IgD-negative memory B cell (primary cell): ENCODE measurements at regions not wholly inside any gene's neighbourhood (a gene's known extent, or its start where the extent isn't known, plus 50 kb on each side); places are given as distances from the start of the nearest gene placed in this dataset.

Experiments used
- H3K27ac Mint-ChIP-seq, 3 donors: one replicate each; pipeline ENCODE4 v1.8.0; 2020 to 2022; ENCODE audit warnings: mild to moderate bottlenecking in 3 of 3, mixed read lengths in 3 of 3, moderate library complexity in 1 of 3
- H3K27me3 Mint-ChIP-seq: one replicate; pipeline ENCODE4 v1.8.0; 2021; ENCODE audit warnings: mixed read lengths
- H3K36me3 Mint-ChIP-seq: one replicate; pipeline ENCODE4 v1.8.0; 2020; ENCODE audit warnings: mild to moderate bottlenecking, mixed read lengths
- H3K4me1 Mint-ChIP-seq, 3 donors: one replicate each; pipeline ENCODE4 v1.8.0; 2020 to 2022; ENCODE audit warnings: mixed read lengths in 3 of 3, mild to moderate bottlenecking in 1 of 3
- H3K4me3 Mint-ChIP-seq, 4 donors: one replicate each; pipeline ENCODE4 v1.8.0; 2020 to 2022; ENCODE audit warnings: mild to moderate bottlenecking in 4 of 4, mixed read lengths in 4 of 4, moderate library complexity in 3 of 4
- H3K9me3 Mint-ChIP-seq, 3 donors: one replicate each; pipeline ENCODE4 v1.8.0; 2020 to 2021; ENCODE audit warnings: mixed read lengths in 3 of 3, mild to moderate bottlenecking in 1 of 3

DNA sequence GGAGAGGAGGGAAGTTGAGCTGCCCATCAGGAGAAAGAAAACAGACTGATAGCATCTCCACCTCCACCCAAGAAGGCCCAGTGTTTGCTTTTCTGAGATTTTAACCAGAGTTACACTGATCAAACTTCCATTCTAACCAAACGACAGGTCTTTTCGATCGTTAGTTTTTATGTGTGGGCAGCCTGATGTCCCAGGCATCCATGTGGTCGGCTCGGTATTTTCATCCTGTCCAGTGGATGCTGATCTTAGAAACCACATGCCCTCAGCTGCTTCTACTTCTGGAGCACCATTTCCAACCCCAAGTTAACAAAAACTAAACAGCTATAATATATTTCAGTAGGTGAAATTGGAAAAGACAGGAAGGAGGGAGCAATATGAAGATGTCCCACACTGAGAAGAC, 536.8 kb upstream of the JAG1 start:
- Mint-ChIP-seq H3K4me3 (no peak overlapping the region), H3K4me1 (no peaks in the 10 kb centered on the region), H3K36me3 (no peaks in the 10 kb centered on the region), H3K27me3 (no peaks in the 10 kb centered on the region), H3K27ac (no peak overlapping the region), H3K9me3 (peaks cover 0 to 4% (median 4%) of the 10 kb centered on the region in 3 donors)

GRCh38 chr20:11212272-11212671, 538.5 kb upstream of the JAG1 start:
- Mint-ChIP-seq H3K36me3 (no peaks in the 10 kb centered on the region), H3K4me3 (no peak overlapping the region), H3K9me3 (peaks cover 0 to 4% (median 4%) of the 10 kb centered on the region in 3 donors), H3K27ac (no peak overlapping the region), H3K4me1 (no peaks in the 10 kb centered on the region), H3K27me3 (no peaks in the 10 kb centered on the region)

- no peaks in the 10 kb centered on the region for H3K4me1 Mint-ChIP-seq
- H3K36me3 Mint-ChIP-seq, result no peaks in the 10 kb centered on the region
- H3K4me3 Mint-ChIP-seq, result no peak overlapping the region
- no peak overlapping the region for H3K27ac Mint-ChIP-seq
- H3K27me3 Mint-ChIP-seq, result no peaks in the 10 kb centered on the region
- H3K9me3 Mint-ChIP-seq, result peaks cover 0 to 4% (median 4%) of the 10 kb centered on the region in 3 donors
These were observed 539.1 kb upstream of the JAG1 start for GRCh38 chr20:11212902-11213301.

DNA sequence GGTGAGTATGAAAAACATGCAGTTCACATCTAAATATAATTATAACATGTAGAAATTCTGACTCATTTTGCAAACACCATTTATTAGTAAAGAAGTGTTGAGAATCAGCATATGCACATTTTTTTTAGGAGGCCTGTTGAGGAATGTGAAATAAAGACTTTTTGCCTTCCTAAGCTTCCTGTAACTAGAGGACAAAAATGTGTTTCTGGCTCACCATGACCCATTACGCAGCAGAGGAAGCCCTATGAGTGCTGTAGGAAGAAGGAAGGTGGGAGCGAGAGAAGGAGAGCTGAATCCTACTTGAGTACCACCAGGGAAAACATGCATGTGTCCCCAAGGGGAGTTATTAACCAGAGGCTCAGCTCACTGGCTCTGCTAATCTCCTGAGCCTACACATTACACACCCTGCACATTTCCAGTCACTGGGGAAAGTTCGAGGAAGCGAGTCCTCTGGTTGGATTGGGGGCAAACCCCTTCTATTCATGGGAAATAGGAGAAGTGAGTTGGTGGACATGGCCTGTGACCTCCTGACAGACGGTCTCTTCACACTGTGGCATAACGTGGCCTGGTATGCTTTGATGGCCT, 540.5 kb upstream of the JAG1 start:
- Mint-ChIP-seq H3K4me3 (no peak overlapping the region), H3K36me3 (no peaks in the 10 kb centered on the region), H3K27ac (no peak overlapping the region)

DNA sequence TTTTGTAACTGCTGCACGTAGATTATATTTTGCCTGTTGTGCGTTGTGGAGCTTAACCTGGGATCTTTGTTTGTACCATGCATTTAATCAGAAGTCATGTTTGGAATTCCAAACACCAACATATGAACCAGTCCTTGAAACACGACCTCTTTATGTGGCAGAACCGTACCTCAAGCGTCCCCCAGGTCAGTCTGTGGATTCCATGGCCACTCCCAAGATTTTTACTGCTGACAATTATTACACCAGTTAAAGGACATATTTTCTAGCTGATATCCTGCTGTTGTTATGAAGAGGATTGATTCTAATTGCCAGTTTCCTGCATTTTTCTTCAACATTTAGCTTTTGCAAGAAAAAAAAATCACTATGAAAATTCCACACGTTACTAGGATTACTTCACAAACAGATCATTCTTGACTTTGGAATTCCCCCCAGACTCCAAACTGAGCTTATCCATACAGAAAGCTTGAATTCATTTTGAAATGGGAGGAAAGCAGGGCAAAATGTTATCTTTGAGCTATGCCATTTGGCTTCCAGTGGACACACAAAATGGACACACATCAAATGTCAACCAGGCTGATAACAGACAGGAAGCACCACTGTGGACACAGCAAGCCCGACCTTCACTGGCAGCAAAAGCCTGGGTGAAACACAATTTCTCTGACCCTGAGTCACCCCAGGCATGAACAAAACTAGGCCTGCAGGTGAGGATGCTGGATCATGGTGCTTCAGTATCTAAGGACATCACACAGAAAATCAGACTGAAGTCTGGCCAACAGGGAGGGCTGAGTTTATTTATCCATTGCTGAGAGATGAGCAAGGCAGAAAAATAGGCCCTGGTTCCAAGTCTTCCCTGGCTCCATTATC, 542.9 kb upstream of the JAG1 start:
- Mint-ChIP-seq H3K4me1 (no peaks in the 10 kb centered on the region), H3K4me3 (no peak overlapping the region), H3K27me3 (no peaks in the 10 kb centered on the region), H3K27ac (no peak overlapping the region), H3K9me3 (peaks cover 0 to 4% (median 1%) of the 10 kb centered on the region in 3 donors), H3K36me3 (no peaks in the 10 kb centered on the region)

More for the DNA sequence above, 540.5 kb upstream of the JAG1 start:
- Mint-ChIP-seq H3K27me3 (no peaks in the 10 kb centered on the region), H3K9me3 (peaks cover 0 to 4% (median 4%) of the 10 kb centered on the region in 3 donors), H3K4me1 (no peaks in the 10 kb centered on the region)

DNA sequence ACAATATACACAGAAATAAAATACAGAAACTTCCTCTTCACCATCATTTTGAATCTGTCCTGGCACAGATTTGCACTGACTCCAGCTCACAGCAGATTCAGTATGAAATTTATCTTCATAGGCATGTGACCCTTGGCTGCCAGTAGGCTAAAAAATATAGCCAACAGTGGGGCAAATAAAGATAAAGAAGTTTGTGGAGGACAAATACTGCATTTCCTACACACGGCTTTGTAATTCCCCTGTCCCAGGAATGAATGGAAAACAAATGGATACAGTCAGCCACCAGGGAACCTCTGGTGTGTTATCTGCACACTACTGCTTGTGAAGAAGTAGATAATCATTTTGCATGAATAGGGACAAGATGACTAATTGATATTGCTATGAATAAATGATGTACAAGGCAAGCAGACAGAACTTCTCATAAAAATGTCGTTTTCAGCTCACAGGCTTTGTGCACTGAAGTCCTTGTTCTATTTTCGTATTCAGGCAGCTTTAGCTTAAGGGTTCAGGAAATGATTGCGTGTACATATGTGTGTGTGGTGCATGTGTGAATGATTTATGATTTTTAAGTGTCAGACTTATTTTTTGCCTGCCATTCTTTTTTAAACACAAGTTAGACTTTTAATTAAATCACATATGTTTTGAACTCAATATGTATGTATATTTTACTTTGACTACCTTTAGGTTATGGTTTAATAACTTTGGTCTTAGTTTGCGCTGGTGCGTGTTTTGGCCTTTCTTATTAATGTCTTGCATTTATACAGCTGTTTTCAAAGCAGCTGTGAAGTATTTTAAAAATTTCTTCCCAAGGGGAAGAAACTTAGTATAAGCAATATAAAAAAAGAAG, 543.8 kb upstream of the JAG1 start:
- Mint-ChIP-seq H3K36me3 (no peaks in the 10 kb centered on the region), H3K27ac (no peak overlapping the region), H3K9me3 (peaks cover 0 to 4% (median 1%) of the 10 kb centered on the region in 3 donors), H3K4me1 (no peaks in the 10 kb centered on the region), H3K4me3 (no peak overlapping the region), H3K27me3 (no peaks in the 10 kb centered on the region)

DNA sequence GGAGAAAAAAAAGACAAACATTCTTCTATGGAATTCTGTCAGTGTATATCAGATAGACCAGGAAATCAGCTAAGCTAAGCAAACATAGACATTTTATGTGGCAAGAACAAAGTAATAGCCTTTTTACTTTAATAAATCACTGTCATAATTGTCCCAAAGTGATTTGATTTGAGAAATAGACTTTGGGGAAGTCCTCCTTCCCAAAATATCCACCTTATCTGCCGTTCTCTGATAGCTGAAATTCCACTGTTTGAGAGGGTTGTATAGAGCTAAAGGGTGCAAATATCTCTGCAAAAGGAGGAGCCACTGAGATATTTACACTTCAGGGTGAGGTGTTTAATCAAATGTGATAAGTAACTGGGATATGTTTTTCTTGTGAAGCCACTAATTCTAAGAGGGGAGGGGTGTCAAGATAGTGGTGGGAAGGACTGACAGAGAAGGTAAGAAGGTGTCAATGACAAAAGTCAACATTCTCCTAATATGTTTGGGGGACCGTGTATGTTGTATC, 544.4 kb upstream of the JAG1 start:
- Mint-ChIP-seq H3K27ac (no peak overlapping the region), H3K27me3 (no peaks in the 10 kb centered on the region), H3K4me1 (no peaks in the 10 kb centered on the region), H3K36me3 (no peaks in the 10 kb centered on the region), H3K4me3 (no peak overlapping the region), H3K9me3 (peaks cover 0 to 4% (median 1%) of the 10 kb centered on the region in 3 donors)

GRCh38 chr20:11219192-11219591, 545.4 kb upstream of the JAG1 start:
- no peak overlapping the region for H3K27ac Mint-ChIP-seq
- H3K9me3 Mint-ChIP-seq, result peaks cover 0 to 4% (median 1%) of the 10 kb centered on the region in 3 donors
- H3K27me3 Mint-ChIP-seq, result no peaks in the 10 kb centered on the region
- no peak overlapping the region for H3K4me3 Mint-ChIP-seq
- no peaks in the 10 kb centered on the region for H3K36me3 Mint-ChIP-seq
- no peaks in the 10 kb centered on the region for H3K4me1 Mint-ChIP-seq

DNA sequence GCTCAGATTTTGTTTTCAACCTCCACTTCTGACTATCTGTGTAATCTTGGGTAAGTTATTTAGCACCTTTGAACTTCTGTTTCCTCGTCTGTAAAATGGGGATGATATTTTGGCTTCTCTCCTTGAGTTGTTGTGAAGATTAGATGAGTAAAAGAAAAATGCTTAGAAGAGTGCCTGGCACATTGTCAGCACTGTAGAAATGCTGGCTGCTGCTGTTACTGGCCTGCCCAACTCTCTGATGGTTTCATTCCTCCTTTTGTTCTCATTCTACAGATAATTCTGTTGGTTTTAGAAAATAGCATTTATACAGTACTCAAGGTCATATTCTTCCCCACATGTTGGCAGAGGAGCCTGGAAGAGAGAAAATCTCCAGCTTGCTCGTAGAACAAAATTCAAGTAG, 547.2 kb upstream of the JAG1 start:
- Mint-ChIP-seq H3K4me3 (no peak overlapping the region), H3K27me3 (no peaks in the 10 kb centered on the region), H3K9me3 (peaks cover 0 to 2% (median 1%) of the 10 kb centered on the region in 3 donors), H3K27ac (no peak overlapping the region), H3K36me3 (no peaks in the 10 kb centered on the region), H3K4me1 (no peaks in the 10 kb centered on the region)

DNA sequence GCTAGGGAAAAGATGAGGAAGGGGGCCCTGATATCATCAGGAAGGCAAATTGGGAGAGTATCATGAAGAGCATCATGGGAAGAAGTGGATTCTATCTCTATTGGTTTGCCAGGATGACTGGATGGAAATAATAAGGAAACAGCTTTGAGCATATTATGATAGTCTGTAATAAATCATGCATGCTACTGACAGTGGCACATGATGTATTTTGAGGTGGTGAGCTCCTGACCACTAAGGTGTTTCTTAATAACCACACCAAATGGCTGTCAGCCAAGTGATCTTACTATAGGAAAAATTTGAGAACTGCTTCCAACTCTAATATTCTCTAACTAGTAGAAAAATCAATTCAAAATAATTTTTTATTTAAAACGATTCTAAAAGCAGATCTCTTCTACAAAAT, 548.4 kb upstream of the JAG1 start:
- Mint-ChIP-seq H3K27ac (no peak overlapping the region), H3K9me3 (peaks cover 0 to 2% (median 1%) of the 10 kb centered on the region in 3 donors), H3K4me1 (no peaks in the 10 kb centered on the region), H3K36me3 (no peaks in the 10 kb centered on the region), H3K27me3 (no peaks in the 10 kb centered on the region), H3K4me3 (no peak overlapping the region)

DNA sequence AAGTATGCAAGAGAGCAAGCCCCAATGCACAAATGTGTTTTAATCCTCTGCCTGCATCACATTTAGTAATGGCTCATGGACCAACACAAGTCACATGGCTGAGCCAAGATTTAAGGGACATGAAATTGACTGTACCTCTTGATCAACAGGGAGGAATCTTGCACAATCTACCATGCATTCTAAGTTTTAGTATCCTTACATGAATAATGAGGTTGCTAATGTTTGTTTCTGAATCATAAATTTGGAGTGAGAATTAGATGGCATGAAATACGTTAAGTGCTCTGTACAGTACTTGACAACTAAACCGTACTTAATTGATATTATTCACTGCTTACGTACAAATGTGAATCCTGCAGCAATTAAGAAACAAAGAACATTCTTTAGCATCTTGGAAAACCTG, 553.8 kb upstream of the JAG1 start:
- no peak overlapping the region for H3K4me3 Mint-ChIP-seq
- H3K27ac Mint-ChIP-seq, result no peak overlapping the region
- H3K9me3 Mint-ChIP-seq, result peaks cover 0 to 2% (median 0%) of the 10 kb centered on the region in 3 donors
- H3K36me3 Mint-ChIP-seq, result no peaks in the 10 kb centered on the region
- no peaks in the 10 kb centered on the region for H3K27me3 Mint-ChIP-seq
- H3K4me1 Mint-ChIP-seq, result no peaks in the 10 kb centered on the region

DNA sequence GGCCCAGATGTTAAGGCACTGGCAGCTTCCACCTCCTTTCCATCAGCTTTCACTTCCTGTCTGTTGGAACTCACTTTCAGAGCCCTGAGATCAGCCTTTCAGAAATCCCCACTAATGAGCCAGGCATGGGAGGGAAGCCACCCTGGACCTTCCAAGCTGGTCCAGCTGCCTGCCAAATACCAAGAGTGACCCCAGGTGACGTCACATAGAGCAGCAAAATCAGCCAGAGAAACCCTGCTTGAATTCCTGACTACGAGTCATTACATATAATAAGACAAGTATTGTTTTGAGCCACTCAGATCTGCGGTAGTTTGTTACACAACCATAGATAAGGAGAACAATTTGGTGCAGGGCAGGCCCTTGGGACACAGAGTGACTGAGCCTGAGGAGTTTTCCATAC, 556.0 kb upstream of the JAG1 start:
- H3K36me3 Mint-ChIP-seq, result no peaks in the 10 kb centered on the region
- no peaks in the 10 kb centered on the region for H3K27me3 Mint-ChIP-seq
- H3K4me1 Mint-ChIP-seq, result no peaks in the 10 kb centered on the region
- no peak overlapping the region for H3K27ac Mint-ChIP-seq
- peaks cover 0 to 3% (median 2%) of the 10 kb centered on the region in 3 donors for H3K9me3 Mint-ChIP-seq
- H3K4me3 Mint-ChIP-seq, result no peak overlapping the region

DNA sequence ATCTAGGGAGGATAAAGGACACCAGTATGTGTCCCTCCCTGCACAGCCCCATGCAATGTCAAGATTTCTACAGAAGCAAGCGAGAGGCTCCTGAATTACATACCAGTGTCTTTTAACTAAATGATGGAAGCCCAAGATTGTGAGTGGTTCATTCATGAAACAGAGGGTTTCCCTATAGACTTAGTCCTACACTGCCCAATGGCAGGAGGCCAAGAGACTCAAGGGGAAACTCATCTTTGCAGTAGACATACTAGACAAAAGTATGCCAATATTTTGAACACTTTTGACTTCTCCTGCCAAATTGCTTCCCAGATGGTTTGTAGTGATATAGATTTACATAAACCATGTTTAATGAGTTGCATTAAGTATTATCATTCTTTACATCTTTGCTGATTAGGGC, 557.2 kb upstream of the JAG1 start:
- no peaks in the 10 kb centered on the region for H3K4me1 Mint-ChIP-seq
- no peaks in the 10 kb centered on the region for H3K27me3 Mint-ChIP-seq
- no peak overlapping the region for H3K4me3 Mint-ChIP-seq
- H3K27ac Mint-ChIP-seq, result no peak overlapping the region
- no peaks in the 10 kb centered on the region for H3K36me3 Mint-ChIP-seq
- H3K9me3 Mint-ChIP-seq, result peaks cover 2 to 3% (median 2%) of the 10 kb centered on the region in 3 donors

DNA sequence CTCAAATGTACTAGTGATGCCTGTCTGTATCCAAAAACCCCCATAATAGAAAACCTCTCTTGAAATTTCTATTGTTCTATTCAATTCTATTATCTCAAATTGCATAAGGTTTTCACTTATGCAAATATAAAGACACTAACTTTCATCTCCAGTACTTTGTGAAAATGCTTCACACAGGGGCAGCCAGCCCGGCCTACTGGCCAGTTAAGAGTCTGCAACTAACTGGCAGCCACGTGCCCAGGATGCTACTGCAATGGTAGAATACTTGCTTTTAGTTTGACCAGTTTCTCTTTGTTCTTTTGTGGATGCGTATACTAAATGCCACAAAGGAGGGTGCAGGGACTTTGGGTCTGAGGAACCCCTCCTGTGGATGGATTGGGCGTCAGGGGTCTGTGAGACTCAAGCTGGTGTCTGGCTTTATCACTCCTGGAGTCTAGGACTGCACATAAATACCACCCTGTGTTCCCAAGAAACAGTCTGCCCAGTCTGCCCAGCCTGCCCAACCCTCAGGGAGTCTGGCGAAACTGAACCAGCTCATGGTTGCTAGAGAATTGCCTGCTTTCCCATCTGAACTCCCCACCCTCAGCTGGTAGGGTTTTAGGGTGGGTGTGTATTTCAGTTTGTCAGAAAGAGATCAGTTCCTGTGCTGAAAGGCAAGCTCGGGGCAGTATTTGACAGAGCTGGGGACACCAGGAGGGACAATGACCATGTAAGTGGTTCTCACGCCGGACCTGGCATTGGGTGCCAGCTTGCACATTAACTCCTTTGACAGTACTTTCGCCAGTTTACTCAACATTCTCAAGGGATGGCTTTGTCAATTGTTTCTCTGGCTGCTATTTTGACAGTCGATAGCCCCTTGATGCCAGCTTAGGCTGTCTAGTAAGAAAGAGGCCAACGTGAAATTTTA, 558.2 kb upstream of the JAG1 start:
- H3K36me3 Mint-ChIP-seq, result no peaks in the 10 kb centered on the region
- H3K4me3 Mint-ChIP-seq, result no peak overlapping the region
- H3K4me1 Mint-ChIP-seq, result no peaks in the 10 kb centered on the region
- H3K27me3 Mint-ChIP-seq, result no peaks in the 10 kb centered on the region
- H3K27ac Mint-ChIP-seq, result no peak overlapping the region
- peaks cover 2 to 3% (median 2%) of the 10 kb centered on the region in 3 donors for H3K9me3 Mint-ChIP-seq
